HCT116 (cell line): ENCODE measurements at regions not wholly inside any gene's neighbourhood (a gene's known extent, or its start where the extent isn't known, plus 50 kb on each side); places are given as distances from the start of the nearest gene placed in this dataset.

Source experiments
- CBX3 ChIP-seq: IDR thresholded peaks from 2 replicates; pipeline ENCODE4 v1.6.1; 2012; ENCODE audit warnings: low read depth
- CTCF ChIP-seq, 3 experiments: fragments of 200-600 bp in 1 of 3; sonication (generic) in 1 of 3; IDR thresholded peaks in 2 of 3; conservative IDR thresholded peaks in 1 of 3; 2 replicates each; pipeline ENCODE4 v1.5.1; 2012 to 2017; ENCODE audit warnings: low read depth in 2 of 3, low read length in 2 of 3, antibody characterized with exemption in 1 of 3, borderline replicate concordance in 1 of 3, control low read depth in 1 of 3, mild to moderate bottlenecking in 1 of 3, mixed read lengths in 1 of 3, mixed run types in 1 of 3, moderate library complexity in 1 of 3; ENCODE audit not compliant: insufficient read depth in 1 of 3
- EGR1 ChIP-seq: IDR thresholded peaks from 2 replicates; pipeline ENCODE4 v1.6.1; 2012; ENCODE audit warnings: low read depth
- EZH2 ChIP-seq: fragments of 200-600 bp; sonication (generic); IDR thresholded peaks from 2 replicates; pipeline ENCODE4 v1.6.1; 2017; ENCODE audit warnings: antibody characterized with exemption, mixed run types
- JUND ChIP-seq: IDR thresholded peaks from 2 replicates; pipeline ENCODE4 v1.6.1; 2012
- MAX ChIP-seq: IDR thresholded peaks from 2 replicates; pipeline ENCODE4 v1.6.1; 2012
- POLR2A ChIP-seq: IDR thresholded peaks from 2 replicates; pipeline ENCODE4 v1.7.0; 2011; ENCODE audit warnings: borderline replicate concordance; ENCODE audit not compliant: insufficient read depth, insufficient read length; ENCODE audit errors: extremely low read depth
- POLR2AphosphoS5 ChIP-seq: IDR thresholded peaks from 2 replicates; pipeline ENCODE4 v1.6.1; 2011; ENCODE audit warnings: mild to moderate bottlenecking, low read depth, low read length, moderate library complexity
- RAD21 ChIP-seq: IDR thresholded peaks from 2 replicates; pipeline ENCODE4 v1.6.1; 2012; ENCODE audit warnings: low read depth, mild to moderate bottlenecking
- REST ChIP-seq: IDR thresholded peaks from 2 replicates; pipeline ENCODE4 v1.6.1; 2012; ENCODE audit warnings: low read depth
- SRF ChIP-seq: IDR thresholded peaks from 2 replicates; pipeline ENCODE4 v1.6.1; 2012; ENCODE audit warnings: low read depth
- YY1 ChIP-seq: IDR thresholded peaks from 2 replicates; pipeline ENCODE4 v1.6.1; 2011; ENCODE audit warnings: low read length, low read depth, moderate library complexity, mild to moderate bottlenecking; ENCODE audit not compliant: insufficient replicate concordance; ENCODE audit errors: extremely low read depth
- ZBTB33 ChIP-seq: IDR thresholded peaks from 2 replicates; pipeline ENCODE4 v1.6.1; 2011; ENCODE audit warnings: mild to moderate bottlenecking, low read length, moderate library complexity; ENCODE audit not compliant: insufficient replicate concordance; ENCODE audit errors: extremely low read depth
- ZNF274 ChIP-seq: fragments of 200-500 bp; sonication (Bioruptor generic); IDR thresholded peaks from 2 replicates; pipeline ENCODE4 v1.6.1; 2014; ENCODE audit warnings: mild to moderate bottlenecking, low read depth, low read length, inconsistent platforms

- TF ChIP-seq POLR2AphosphoS5 (no peak), MAX (no peak), CTCF (IDR thresholded peaks at IDR 0.05 in 2 of 3, conservative IDR thresholded peaks at IDR 0.05 in 1 of 3; ENCODE audit: borderline replicate concordance in 1 of 3, insufficient read depth in 1 of 3, low read depth in 2 of 3, low read length in 2 of 3) (no peak), ZNF274 (no peak), EZH2 (no peak), RAD21 (no peak), POLR2A (no peak), EGR1 (no peak), ZBTB33 (no peak), REST (no peak), CBX3 (no peak), JUND (no peak), YY1 (no peak), SRF (no peak)
Observed at GRCh38 chr2:128750328-128751165, 431.9 kb upstream of the HS6ST1 start.
